ENCODE measurements at regions not wholly inside any gene's neighbourhood (a gene's known extent, or its start where the extent isn't known, plus 50 kb on each side); places are given as distances from the start of the nearest gene placed in this dataset.

- H2AFZ ChIP-seq (replicated peaks; ENCODE audit: low read length, poor library complexity): no peak overlapping the region
- ChIA-PET CTCF (no interaction called here), POLR2A (ENCODE audit: unreplicated experiment) (no interaction called here)
- H3K14ac ChIP-seq (replicated peaks; ENCODE audit: low read depth, low read length): no peak overlapping the region
- peaks cover 15% of the 10 kb centered on the region for H3K27me3 ChIP-seq (ENCODE audit: control insufficient read depth, insufficient read depth, low read length)
- H2BK15ac ChIP-seq (ENCODE audit: low read depth, low read length): no peak overlapping the region
- dilution Hi-C loops (cut with HindIII; ENCODE audit: low sequenced_read_pairs, unreplicated experiment) (no loop called here), intact Hi-C loops (cut with micrococcal nuclease) (no loop called here), in situ Hi-C loops (cut with MboI; ENCODE audit: low sequenced_read_pairs) (no loop called here)
- no peaks in the 10 kb centered on the region for H3K79me1 ChIP-seq (ENCODE audit: low read depth in 1 of 2, low read length in 2 of 2)
- TF ChIP-seq MXI1 (IDR thresholded peaks at IDR 0.05; ENCODE audit: borderline replicate concordance, low read depth, low read length): no peak
- TF ChIP-seq POLR2A (IDR thresholded peaks at IDR 0.05; ENCODE audit: low read depth, low read length): no peak
- TF ChIP-seq CEBPB (IDR thresholded peaks at IDR 0.05; ENCODE audit: low read depth, low read length): no peak
- TF ChIP-seq CHD1 (IDR thresholded peaks at IDR 0.05; ENCODE audit: low read depth, low read length): no peak
- no peak for TF ChIP-seq RAD21 (IDR thresholded peaks at IDR 0.05; ENCODE audit: low read length)
- no peak for TF ChIP-seq NFE2L2 (IDR thresholded peaks at IDR 0.05; ENCODE audit: low read depth, low read length)
- no peak for TF ChIP-seq RFX5 (IDR thresholded peaks at IDR 0.05; ENCODE audit: low read depth, low read length)
- TF ChIP-seq FOS (IDR thresholded peaks at IDR 0.05; ENCODE audit: low read depth, low read length): no peak
- TF ChIP-seq BHLHE40 (IDR thresholded peaks at IDR 0.05; ENCODE audit: low read depth, low read length): no peak
- no peak for TF ChIP-seq ELK1 (IDR thresholded peaks at IDR 0.05; ENCODE audit: borderline replicate concordance, low read depth, low read length)
- H3K4ac ChIP-seq (ENCODE audit: low read depth, low read length): no peak overlapping the region
- no peak overlapping the region for H4K5ac ChIP-seq (ENCODE audit: low read depth, low read length)
- no TSS peak for BruUV-seq (replicated peaks)
- WGBS, 2 experiments (ENCODE audit: extremely low coverage in 2 of 2, insufficient read length in 1 of 2): no CpG with 5 or more reads among the region's 7 CpGs
- no peak overlapping the region for H3K9ac ChIP-seq (ENCODE audit: low read depth, low read length)
- H2BK120ac ChIP-seq (ENCODE audit: low read depth, low read length): no peak overlapping the region
- no peak overlapping the region for H3K27ac ChIP-seq (ENCODE audit: insufficient read depth, low read length)
- H2AK9ac ChIP-seq (replicated peaks; ENCODE audit: low read depth, low read length, poor library complexity): no peak overlapping the region
- H3K9me3 ChIP-seq (ENCODE audit: control insufficient read depth, insufficient read depth, low read length): peaks cover 2% of the 10 kb centered on the region; the same call in 1 of the 2 replicates
- no peak overlapping the region for H2BK5ac ChIP-seq (ENCODE audit: low read depth, low read length, poor library complexity, severe bottlenecking)
- no peaks in the 10 kb centered on the region for H3K9me1 ChIP-seq (ENCODE audit: insufficient read depth, low read length)
- no peak overlapping the region for H2AK5ac ChIP-seq (ENCODE audit: low read depth, low read length)
- H3K4me1 ChIP-seq (ENCODE audit: control insufficient read depth, insufficient read depth, low read length): no peaks in the 10 kb centered on the region
- no peak overlapping the region for H4K8ac ChIP-seq (ENCODE audit: low read depth in 2 of 2, low read length in 2 of 2)
- H3K23ac ChIP-seq (ENCODE audit: low read depth, low read length): no peak overlapping the region
- ATAC-seq (ENCODE audit: low read depth) (no peak), DNase-seq (no peak)
- no peaks in the 10 kb centered on the region for H4K20me1 ChIP-seq (ENCODE audit: insufficient read depth, low read length)
- no peak overlapping the region for H4K91ac ChIP-seq (ENCODE audit: insufficient read depth, low read depth, low read length)
- H3K56ac ChIP-seq (ENCODE audit: extremely low read depth, insufficient read depth, low read length): no peak overlapping the region
- no peak overlapping the region for H3K4me2 ChIP-seq (ENCODE audit: low read depth, low read length)
- no peak overlapping the region for H2BK20ac ChIP-seq (ENCODE audit: low read depth, low read length)
- no peak overlapping the region for H3K18ac ChIP-seq (ENCODE audit: low read depth, low read length)
- no peak overlapping the region for H3K4me3 ChIP-seq (ENCODE audit: insufficient read depth, low read depth, low read length)
- no peaks in the 10 kb centered on the region for H3K36me3 ChIP-seq (ENCODE audit: control insufficient read depth, insufficient read depth, low read length)
These were observed 143.7 kb downstream of the FGF9 start for GRCh38 chr13:21814604-21815003.
